HG02885 (cell line): ENCODE measurements at regions not wholly inside any gene's neighbourhood (a gene's known extent, or its start where the extent isn't known, plus 50 kb on each side); places are given as distances from the start of the nearest gene placed in this dataset.
"Not testable (repeated sequence)": the region's sequence is repeated elsewhere in the genome, so short reads cannot be mapped to it uniquely, and the experiment has no call there.

Experiments
- ATAC-seq: cut with Tn5 transposase; IDR thresholded peaks from one replicate; pipeline ENCODE4 v1.9.1; 2021; ENCODE audit warnings: mild to moderate bottlenecking; ENCODE audit not compliant: unreplicated experiment, poor library complexity

DNA sequence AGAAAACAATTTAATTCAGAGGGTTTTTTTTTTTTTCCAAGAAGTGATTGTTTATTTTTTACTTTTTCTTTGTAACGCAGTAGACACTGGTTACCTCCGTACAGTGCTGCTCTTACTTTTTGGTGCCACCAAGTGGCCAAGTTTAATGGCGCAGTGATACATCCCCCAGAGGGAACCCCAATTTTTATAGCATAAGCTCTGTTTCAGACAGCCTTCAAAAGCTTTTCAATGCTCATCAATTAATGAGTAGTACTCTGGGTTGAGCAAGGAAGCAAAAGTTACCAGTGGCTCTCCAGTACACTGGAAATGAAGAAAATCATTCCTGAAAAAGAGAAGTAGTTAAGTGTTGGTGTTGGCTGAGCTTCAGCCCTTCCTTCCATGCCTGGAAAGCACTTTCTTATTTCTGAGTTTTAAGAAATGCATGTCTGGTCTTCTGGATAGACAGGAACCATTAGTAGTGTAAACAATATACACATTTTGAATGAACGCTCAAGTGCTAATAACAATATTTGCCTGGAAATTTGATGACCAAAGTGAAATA is 129.1 kb upstream of the SMLR1 start:
- ATAC-seq, result peak; percentile 92

DNA sequence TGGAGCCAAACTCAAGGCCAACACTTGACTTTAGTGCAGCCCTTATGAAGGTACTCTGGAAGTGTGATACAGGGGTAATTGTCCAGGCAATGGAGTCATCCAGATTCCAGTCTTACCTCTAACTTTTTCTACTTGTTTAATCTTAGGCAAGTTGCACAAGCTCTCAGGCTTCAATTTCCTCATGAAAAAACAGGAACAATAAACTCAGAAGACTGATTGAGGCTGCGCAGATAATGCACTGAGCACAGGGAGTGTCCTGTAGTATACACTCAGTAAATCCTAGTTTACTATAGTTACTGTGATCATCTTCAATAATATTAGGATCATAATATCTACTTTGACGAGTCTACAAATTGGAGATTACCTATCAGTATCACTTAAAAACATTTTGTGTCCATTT is 127.5 kb upstream of the SMLR1 start:
- ATAC-seq, result no peak

DNA sequence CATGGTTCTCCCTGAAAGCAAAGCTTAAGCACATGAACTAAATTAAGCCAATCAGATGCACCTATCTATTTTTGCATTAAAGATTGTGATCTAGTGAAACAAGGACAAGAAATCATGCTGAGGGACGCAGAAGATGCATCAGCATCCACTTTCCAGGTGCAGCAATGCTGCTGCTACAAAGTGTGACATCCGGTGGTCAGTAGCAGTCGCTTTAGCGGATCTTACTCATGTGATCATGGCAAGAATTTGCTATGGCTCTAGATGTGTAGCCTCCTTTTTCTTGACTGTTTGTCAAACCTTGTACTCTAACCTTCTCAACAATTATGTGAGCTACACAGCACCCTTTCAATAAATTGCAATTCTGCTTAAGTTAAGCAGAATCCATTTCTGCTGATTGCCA is 126.8 kb upstream of the SMLR1 start:
- no peak for ATAC-seq

- ATAC-seq, result no peak
Observed at GRCh38 chr6:130708338-130708737, 118.9 kb upstream of the SMLR1 start.

DNA sequence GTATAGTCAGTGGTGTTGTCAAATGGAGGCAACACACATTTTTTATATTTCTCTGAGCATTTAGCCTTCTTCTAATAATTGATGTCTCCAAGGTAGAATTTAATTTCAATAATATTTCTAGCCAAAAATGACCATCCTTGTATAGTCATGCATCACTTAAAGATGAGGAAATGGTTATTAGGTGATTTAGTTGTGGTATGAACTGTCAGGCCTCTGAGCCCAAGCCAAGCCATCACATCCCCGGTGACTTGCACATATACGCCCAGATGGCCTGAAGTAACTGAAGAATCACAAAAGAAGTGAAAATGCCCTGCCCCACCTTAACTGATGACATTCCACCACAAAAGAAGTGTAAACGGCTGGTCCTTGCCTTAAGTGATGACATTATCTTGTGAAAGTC is 115.6 kb upstream of the SMLR1 start:
- not testable (repeated sequence) for ATAC-seq

- no peak for ATAC-seq
Observed at GRCh38 chr6:130713144-130713543, 114.1 kb upstream of the SMLR1 start.

GRCh38 chr6:130715058-130715457 is 112.1 kb upstream of the SMLR1 start:
- no peak for ATAC-seq

- ATAC-seq, result no peak
Observed at GRCh38 chr6:130716466-130716865, 110.7 kb upstream of the SMLR1 start.

DNA sequence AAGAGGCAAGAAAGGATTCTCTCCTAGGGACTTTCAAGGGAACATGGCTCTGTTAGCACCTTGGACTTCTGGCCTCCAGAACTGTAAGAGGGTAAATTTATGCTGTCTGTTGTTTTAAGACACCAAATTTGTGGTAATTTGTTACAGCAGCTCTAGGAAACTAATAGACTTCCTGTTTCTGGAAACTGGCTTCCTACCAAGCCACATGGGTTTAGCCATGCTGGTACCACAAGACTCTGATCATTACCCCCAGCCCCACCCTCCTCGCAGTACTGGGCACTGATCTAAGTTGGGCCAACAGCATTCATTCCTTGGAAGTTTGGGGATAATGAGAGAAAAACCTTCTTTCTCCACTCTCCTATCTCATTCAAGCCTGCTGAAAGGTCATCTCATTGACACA is 109.5 kb upstream of the SMLR1 start:
- ATAC-seq, result no peak

- ATAC-seq, result no peak
Observed at GRCh38 chr6:130720076-130720715, 107.0 kb upstream of the SMLR1 start.

GRCh38 chr6:130724089-130724488 is 103.1 kb upstream of the SMLR1 start:
- ATAC-seq, result no peak

DNA sequence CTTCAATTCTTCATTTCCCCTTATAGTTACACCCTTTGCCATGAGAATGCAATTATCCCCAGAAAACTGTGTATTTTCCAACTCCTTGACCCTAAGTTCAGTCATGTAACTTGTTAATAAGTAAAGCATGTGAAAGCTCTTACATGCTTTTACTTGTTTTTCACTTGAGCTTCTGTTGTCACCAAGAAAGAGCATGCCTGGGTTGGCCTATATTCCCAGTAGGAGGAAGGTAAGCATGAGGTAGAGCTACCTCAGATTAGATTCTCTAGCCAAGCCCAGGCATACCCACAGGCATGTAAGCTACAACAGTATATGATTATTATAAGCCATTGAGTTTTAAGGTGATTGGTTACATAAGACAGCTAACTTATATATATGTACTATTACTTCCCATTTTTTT is 101.7 kb upstream of the SMLR1 start:
- ATAC-seq, result no peak

DNA sequence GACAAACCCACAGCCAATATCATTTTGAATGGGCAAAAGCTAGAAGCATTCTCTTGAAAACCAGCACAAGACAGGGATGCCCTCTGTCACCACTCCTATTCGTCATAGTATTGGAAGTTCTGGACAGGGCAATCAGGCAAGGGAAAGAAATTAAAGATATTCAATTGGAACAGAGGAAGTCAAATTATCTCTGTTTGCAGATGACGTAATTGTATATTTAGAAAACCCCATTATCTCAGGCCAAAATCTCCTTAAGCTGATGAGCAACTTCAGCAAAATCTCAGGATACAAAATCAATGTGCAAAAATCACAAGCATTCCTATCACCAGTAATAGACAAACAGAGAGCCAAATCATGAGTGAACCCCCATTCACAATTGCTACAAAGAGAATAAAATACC is 99.1 kb upstream of the SMLR1 start:
- ATAC-seq, result not testable (repeated sequence)

DNA sequence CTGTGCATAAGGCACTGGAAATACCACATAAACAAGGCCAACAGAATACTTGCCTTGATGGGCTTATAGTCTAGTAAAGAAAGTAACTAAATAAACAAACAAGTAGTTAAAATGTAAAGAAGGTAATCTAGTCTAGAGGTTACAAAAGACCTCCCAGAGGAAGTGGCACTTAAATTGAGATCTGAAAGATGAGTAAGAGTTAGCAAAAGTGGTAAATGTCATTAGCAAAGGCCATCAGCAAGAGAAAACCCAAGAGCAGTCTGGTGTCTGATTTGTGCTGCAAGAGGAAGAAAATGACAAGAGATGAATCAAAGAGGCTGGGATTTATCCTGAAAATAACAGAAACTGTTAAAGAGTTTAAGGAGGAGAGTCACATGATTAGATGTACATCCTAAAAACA is 96.6 kb upstream of the SMLR1 start:
- no peak for ATAC-seq

- ATAC-seq, result no peak
Observed at GRCh38 chr6:130734161-130734560, 93.0 kb upstream of the SMLR1 start.

DNA sequence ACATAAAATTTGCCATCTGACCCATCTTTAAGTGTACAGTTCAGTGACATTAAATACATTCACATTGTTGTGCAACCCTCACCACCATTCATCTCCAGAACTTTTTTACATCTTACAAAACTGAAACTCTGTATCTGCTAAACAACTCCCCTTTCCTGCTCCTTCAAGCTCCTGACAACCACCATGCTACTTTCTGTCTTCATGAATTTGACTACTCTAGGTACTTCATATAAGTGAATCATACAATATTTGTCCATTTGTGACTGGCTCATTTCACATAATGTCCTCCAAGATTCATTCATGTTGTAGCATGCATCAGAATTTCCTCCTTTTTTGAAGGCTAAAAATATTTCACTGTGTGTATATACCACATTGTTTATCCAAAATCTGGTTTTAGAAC is 86.9 kb upstream of the SMLR1 start:
- no peak for ATAC-seq

DNA sequence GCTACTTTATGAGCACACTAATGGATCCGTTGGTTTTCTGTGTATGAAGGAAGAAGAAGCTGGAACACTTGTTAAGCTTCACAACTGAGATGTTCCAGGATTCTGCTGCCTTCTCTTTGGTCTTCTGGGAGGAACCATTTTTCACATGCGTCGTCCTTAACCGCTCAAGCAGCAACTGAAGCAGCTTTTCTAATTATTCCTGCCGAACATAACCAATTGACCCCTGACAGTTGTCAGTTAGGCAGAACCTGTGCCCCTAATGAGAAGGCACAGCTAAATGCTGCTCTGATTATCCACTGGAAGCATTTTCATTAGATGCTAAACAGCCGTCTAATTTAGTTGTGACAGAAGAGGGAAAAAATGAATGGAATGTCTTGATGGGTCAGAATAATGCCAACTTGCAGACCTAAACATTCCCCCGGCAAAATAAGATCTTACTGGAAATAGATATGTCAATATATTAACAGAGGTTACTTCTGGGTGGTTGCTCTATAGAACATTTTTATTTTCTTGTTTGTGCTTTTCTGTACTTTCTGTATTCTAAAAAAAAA is 85.0 kb upstream of the SMLR1 start:
- no peak for ATAC-seq

GRCh38 chr6:130743175-130743574 is 84.0 kb upstream of the SMLR1 start:
- no peak for ATAC-seq

DNA sequence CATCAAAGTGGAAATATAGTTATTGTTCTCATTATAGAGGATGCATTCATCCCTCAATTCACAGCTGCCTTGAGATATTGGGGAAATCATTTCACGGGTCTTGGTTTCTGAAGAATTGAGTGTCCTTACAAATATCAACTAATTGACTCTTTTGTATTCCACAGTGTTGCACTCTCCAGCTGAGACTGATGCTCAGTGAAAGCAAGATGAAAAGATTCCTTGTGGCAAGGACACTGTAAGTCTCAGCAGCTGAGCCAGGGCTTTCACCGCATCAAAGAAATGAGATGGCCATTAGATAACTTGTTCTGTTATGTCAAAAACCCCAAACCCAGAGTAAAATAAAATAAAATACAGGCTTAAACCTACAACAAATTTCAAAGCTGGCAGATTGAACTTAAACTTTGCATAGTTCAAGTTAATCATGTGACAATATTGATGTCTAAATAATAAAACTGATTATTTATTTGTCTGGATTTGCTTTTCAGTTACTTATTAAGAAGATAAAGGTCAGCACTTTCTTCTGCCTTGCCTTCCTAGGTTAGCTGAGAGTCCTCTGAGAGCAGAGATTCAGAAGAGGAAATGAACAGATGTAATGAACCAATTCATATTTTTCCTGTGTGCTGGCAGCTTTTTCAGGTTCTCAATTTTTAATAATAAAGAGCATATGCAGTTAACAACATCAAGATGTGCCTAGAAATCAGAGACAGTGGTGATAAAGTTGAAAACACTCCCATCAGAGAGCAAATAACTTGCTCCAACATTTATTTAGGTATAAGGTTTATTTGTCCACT is 82.4 kb upstream of the SMLR1 start:
- ATAC-seq, result no peak

GRCh38 chr6:130748041-130748440 is 79.2 kb upstream of the SMLR1 start:
- ATAC-seq, result no peak

DNA sequence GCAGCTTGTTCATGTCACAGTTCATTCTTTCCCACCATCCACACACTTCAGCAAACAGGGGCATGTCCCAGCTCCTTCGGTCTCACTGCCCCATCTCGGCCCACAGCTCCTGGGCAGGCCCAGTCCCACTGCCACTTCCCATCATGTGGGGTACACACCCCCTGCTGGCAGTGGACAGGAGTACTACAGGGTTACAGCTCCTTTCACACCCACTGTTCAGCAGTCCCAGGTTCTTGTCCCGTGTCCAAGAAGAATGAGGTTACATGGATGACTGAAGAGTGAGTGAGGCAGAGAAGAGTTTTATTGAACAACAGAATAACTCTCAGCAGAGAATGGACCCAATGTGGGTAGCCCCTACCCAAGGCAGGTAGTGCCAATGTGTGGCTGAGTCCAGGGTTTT is 77.8 kb upstream of the SMLR1 start:
- no peak for ATAC-seq

- no peak for ATAC-seq
Observed at GRCh38 chr6:130752267-130752666, 74.9 kb upstream of the SMLR1 start.
